Activated T-helper 17 cell treated with anti-CD3 and anti-CD28 coated beads, Interleukin-2, amount 50 U/mL, for 72 hours (primary cell): ENCODE measurements at regions not wholly inside any gene's neighbourhood (a gene's known extent, or its start where the extent isn't known, plus 50 kb on each side); places are given as distances from the start of the nearest gene placed in this dataset.
A peak's percentile ranks its signal among the peaks of the same experiment; 100 is the strongest.
"Not testable (repeated sequence)": the region's sequence is repeated elsewhere in the genome, so short reads cannot be mapped to it uniquely, and the experiment has no call there.

Source experiments
- ATAC-seq: fragments of 150-1000 bp; cut with Tn5 transposase; replicated peaks from 2 replicates; pipeline ENCODE4 v1.10.0; 2021; ENCODE audit warnings: mild to moderate bottlenecking, moderate library complexity
- H3K27ac Mint-ChIP-seq: one replicate; pipeline ENCODE4 v1.8.0; 2022; ENCODE audit warnings: mixed read lengths
- H3K27me3 Mint-ChIP-seq: one replicate; pipeline ENCODE4 v1.8.0; 2022; ENCODE audit warnings: mixed read lengths
- H3K36me3 Mint-ChIP-seq: one replicate; pipeline ENCODE4 v1.8.0; 2022; ENCODE audit warnings: low read depth, mild to moderate bottlenecking, mixed read lengths
- H3K4me1 Mint-ChIP-seq: one replicate; pipeline ENCODE4 v1.8.0; 2022; ENCODE audit warnings: mixed read lengths
- H3K4me3 Mint-ChIP-seq: one replicate; pipeline ENCODE4 v1.8.0; 2022; ENCODE audit warnings: mild to moderate bottlenecking, mixed read lengths
- H3K9me3 Mint-ChIP-seq: one replicate; pipeline ENCODE4 v1.8.0; 2022; ENCODE audit warnings: mixed read lengths

GRCh38 chr3:197618408-197618807, 62.6 kb upstream of the BDH1 start:
- H3K4me3 Mint-ChIP-seq: not testable (repeated sequence)

GRCh38 chr3:197615430-197615829, 59.7 kb upstream of the BDH1 start:
- Mint-ChIP-seq H3K36me3 (peaks cover 88% of the 10 kb centered on the region), H3K27ac (no peak overlapping the region), H3K27me3 (no peaks in the 10 kb centered on the region), H3K9me3 (no peaks in the 10 kb centered on the region), H3K4me3 (no peak overlapping the region), H3K4me1 (peaks cover 14% of the 10 kb centered on the region)
- no peak for ATAC-seq

More at GRCh38 chr3:197618408-197618807, 62.6 kb upstream of the BDH1 start:
- H3K4me1 Mint-ChIP-seq, ATAC-seq, H3K27me3 Mint-ChIP-seq, H3K27ac Mint-ChIP-seq, H3K9me3 Mint-ChIP-seq: not testable (repeated sequence)
- peaks cover 86% of the 10 kb centered on the region for H3K36me3 Mint-ChIP-seq

GRCh38 chr3:197614134-197614533, 58.4 kb upstream of the BDH1 start:
- H3K36me3 Mint-ChIP-seq: peaks cover 89% of the 10 kb centered on the region
- peak overlapping the region; percentile 83 for H3K27ac Mint-ChIP-seq
- not testable (repeated sequence) for H3K9me3 Mint-ChIP-seq, H3K27me3 Mint-ChIP-seq, ATAC-seq
- H3K4me3 Mint-ChIP-seq: peak overlapping the region; percentile 63
- H3K4me1 Mint-ChIP-seq: peaks cover 20% of the 10 kb centered on the region

GRCh38 chr3:197613199-197613598, 57.4 kb upstream of the BDH1 start:
- Mint-ChIP-seq H3K27me3 (no peaks in the 10 kb centered on the region), H3K4me3 (peak overlapping the region; percentile 63), H3K4me1 (peaks cover 20% of the 10 kb centered on the region), H3K9me3 (no peaks in the 10 kb centered on the region), H3K27ac (peak overlapping the region; percentile 83), H3K36me3 (peaks cover 88% of the 10 kb centered on the region)
- peak; percentile 98 for ATAC-seq

- H3K27me3 Mint-ChIP-seq: no peaks in the 10 kb centered on the region
- H3K27ac Mint-ChIP-seq: peak overlapping the region; percentile 3
- no peak overlapping the region for H3K4me3 Mint-ChIP-seq
- peaks cover 20% of the 10 kb centered on the region for H3K4me1 Mint-ChIP-seq
- ATAC-seq: no peak
- H3K36me3 Mint-ChIP-seq: peaks cover 87% of the 10 kb centered on the region
- no peaks in the 10 kb centered on the region for H3K9me3 Mint-ChIP-seq
These were observed 55.5 kb upstream of the BDH1 start for GRCh38 chr3:197611255-197611654.

- no peak overlapping the region for H3K4me3 Mint-ChIP-seq
- H3K9me3 Mint-ChIP-seq: no peaks in the 10 kb centered on the region
- peaks cover 6% of the 10 kb centered on the region for H3K4me1 Mint-ChIP-seq
- no peak for ATAC-seq
- H3K36me3 Mint-ChIP-seq: peaks cover 48% of the 10 kb centered on the region
- H3K27ac Mint-ChIP-seq: no peak overlapping the region
- no peaks in the 10 kb centered on the region for H3K27me3 Mint-ChIP-seq
These were observed 50.7 kb upstream of the BDH1 start for GRCh38 chr3:197606468-197606867.
